ENCODE measurements at regions not wholly inside any gene's neighbourhood (a gene's known extent, or its start where the extent isn't known, plus 50 kb on each side); places are given as distances from the start of the nearest gene placed in this dataset.

GRCh38 chr9:86891886-86892437 is 55.3 kb downstream of the GAS1 start:
- TF ChIP-seq CTCF (IDR thresholded peaks at IDR 0.05; ENCODE audit: insufficient read depth, low read length, poor library complexity, severe bottlenecking) (no peak), EZH2phosphoT487 (conservative IDR thresholded peaks at IDR 0.05; ENCODE audit: low read length) (no peak)
